ENCODE measurements at regions not wholly inside any gene's neighbourhood (a gene's known extent, or its start where the extent isn't known, plus 50 kb on each side); places are given as distances from the start of the nearest gene placed in this dataset.
A peak's percentile ranks its signal among the peaks of the same experiment; 100 is the strongest.
"Not testable (repeated sequence)": the region's sequence is repeated elsewhere in the genome, so short reads cannot be mapped to it uniquely, and the experiment has no call there.

GRCh38 chr5:86305050-86305449 is 312.7 kb upstream of the COX7C start:
- H3K56ac ChIP-seq (replicated peaks; ENCODE audit: insufficient read length, low read depth, low read length); H3K23me2 ChIP-seq (ENCODE audit: low read depth, low read length); H3K18ac ChIP-seq (ENCODE audit: extremely low read depth, low read length); H4K20me1 ChIP-seq (replicated peaks in 1 of 2; ENCODE audit: control insufficient read depth in 1 of 2, insufficient read depth in 2 of 2, low read length in 2 of 2); H2AFZ ChIP-seq (ENCODE audit: low read length); H3K9me3 ChIP-seq (ENCODE audit: insufficient read depth in 2 of 2, low read depth in 1 of 2, low read length in 1 of 2); H4K5ac ChIP-seq (ENCODE audit: insufficient read length, low read depth, low read length); H3K27ac ChIP-seq (ENCODE audit: low read depth, low read length); H3K14ac ChIP-seq (ENCODE audit: insufficient read length); H4K91ac ChIP-seq (replicated peaks; ENCODE audit: insufficient read length, low read length); H2BK15ac ChIP-seq (ENCODE audit: low read length); H2BK5ac ChIP-seq (ENCODE audit: low read depth, low read length); H2BK12ac ChIP-seq (ENCODE audit: low read depth, low read length); H2BK20ac ChIP-seq (ENCODE audit: low read length); POLR2A ChIA-PET (ENCODE audit: partially characterized antibody); H3K4me1 ChIP-seq (replicated peaks in 1 of 4; ENCODE audit: control insufficient read depth in 3 of 4, insufficient read depth in 4 of 4, low read length in 3 of 4); H2AK5ac ChIP-seq (ENCODE audit: low read depth, low read length); CTCF ChIA-PET (ENCODE audit: partially characterized antibody); H2BK120ac ChIP-seq (replicated peaks; ENCODE audit: low read depth, low read length); H3K79me2 ChIP-seq (ENCODE audit: control insufficient read depth in 1 of 2, insufficient read depth in 2 of 2, low read length in 2 of 2); DNase-seq (ENCODE audit: low read depth in 1 of 2, low spot score in 2 of 2); H3K79me1 ChIP-seq (ENCODE audit: low read depth, low read length); H3K27me3 ChIP-seq (replicated peaks in 1 of 4; ENCODE audit: control insufficient read depth in 3 of 4, extremely low read depth in 1 of 4, insufficient read depth in 3 of 4, low read length in 3 of 4); H3K9ac ChIP-seq (replicated peaks in 1 of 4; ENCODE audit: extremely low read depth in 1 of 4, low read depth in 3 of 4, low read length in 3 of 4); H3K36me3 ChIP-seq (ENCODE audit: control insufficient read depth in 2 of 4, insufficient read depth in 4 of 4, low read length in 3 of 4); H3K4ac ChIP-seq (replicated peaks; ENCODE audit: insufficient read length, low read depth, low read length); H3K4me2 ChIP-seq (ENCODE audit: insufficient read depth in 1 of 2, low read depth in 2 of 2, low read length in 2 of 2); H4K8ac ChIP-seq (ENCODE audit: extremely low read depth, insufficient read depth, low read length); H3K23ac ChIP-seq (ENCODE audit: insufficient read length); H3K4me3 ChIP-seq (ENCODE audit: extremely low read depth in 1 of 4, insufficient read depth in 2 of 4, low read depth in 3 of 4, low read length in 4 of 4): not testable (repeated sequence)
- WGBS, 2 experiments (ENCODE audit: extremely low coverage in 1 of 2, insufficient coverage in 1 of 2, insufficient read length in 1 of 2, insufficient replicate concordance in 2 of 2, low coverage in 1 of 2, low lambda C conversion rate in 2 of 2, missing lambda C conversion rate in 1 of 2) = 17% methylated on average over 2 of the region's 2 CpGs; no CpG with 5 or more reads in 1 of the 2 experiments
- TF ChIP-seq CTCF (IDR thresholded peaks at IDR 0.05; ENCODE audit: control extremely low read depth in 1 of 3, insufficient read depth in 1 of 3, low read depth in 1 of 3, low read length in 3 of 3) = peak in 1 of 3 experiments; percentile 27; a peak in 2 of 4 replicates
- TF ChIP-seq RAD21 (IDR thresholded peaks at IDR 0.05 in 1 of 2, conservative IDR thresholded peaks at IDR 0.05 in 1 of 2; ENCODE audit: low read depth in 2 of 2, low read length in 2 of 2) = peak; percentile 48 to 56
- FAIRE-seq = peak; percentile 91

Data from H1 (cell line).